ENCODE measurements at regions not wholly inside any gene's neighbourhood (a gene's known extent, or its start where the extent isn't known, plus 50 kb on each side); places are given as distances from the start of the nearest gene placed in this dataset.
"Not testable (repeated sequence)": the region's sequence is repeated elsewhere in the genome, so short reads cannot be mapped to it uniquely, and the experiment has no call there.

- not testable (repeated sequence) for H3K27ac ChIP-seq (ENCODE audit: low read depth in 1 of 2, low read length in 1 of 2); H3K4me1 ChIP-seq (ENCODE audit: control insufficient read depth in 2 of 2, insufficient read depth in 2 of 2, low read length in 2 of 2); H3K4me3 ChIP-seq (ENCODE audit: low read length in 2 of 2); H3K36me3 ChIP-seq (ENCODE audit: control insufficient read depth in 2 of 2, insufficient read depth in 2 of 2, low read length in 1 of 2); H3K9me3 ChIP-seq (ENCODE audit: control insufficient read depth in 2 of 2, insufficient read depth in 1 of 2, low read length in 1 of 2); DNase-seq (ENCODE audit: low read depth in 6 of 9, low spot score in 9 of 9); H3K27me3 ChIP-seq (ENCODE audit: control insufficient read depth in 2 of 2, insufficient read depth in 1 of 2, low read length in 1 of 2)
- 70% methylated on average over 94 of the region's 94 CpGs for WGBS
These were observed 1553.7 kb downstream of the RPIA start for GRCh38 chr2:90244902-90245765.

GRCh38 chr2:90248400-90248799 lies 1556.9 kb downstream of the RPIA start:
- over 99% methylated on average over 9 of the region's 14 CpGs for WGBS
- not testable (repeated sequence) for DNase-seq (ENCODE audit: low read depth in 6 of 9, low spot score in 9 of 9); H3K9me3 ChIP-seq (ENCODE audit: control insufficient read depth in 2 of 2, insufficient read depth in 1 of 2, low read length in 1 of 2); H3K4me1 ChIP-seq (ENCODE audit: control insufficient read depth in 2 of 2, insufficient read depth in 2 of 2, low read length in 2 of 2); H3K4me3 ChIP-seq (ENCODE audit: low read length in 2 of 2); H3K27me3 ChIP-seq (ENCODE audit: control insufficient read depth in 2 of 2, insufficient read depth in 1 of 2, low read length in 1 of 2); H3K36me3 ChIP-seq (ENCODE audit: control insufficient read depth in 2 of 2, insufficient read depth in 2 of 2, low read length in 1 of 2); H3K27ac ChIP-seq (ENCODE audit: low read depth in 1 of 2, low read length in 1 of 2)

GRCh38 chr2:90250350-90250749 lies 1558.9 kb downstream of the RPIA start:
- H3K4me3 ChIP-seq (ENCODE audit: low read length in 2 of 2); DNase-seq (ENCODE audit: low read depth in 6 of 9, low spot score in 9 of 9); H3K27me3 ChIP-seq (ENCODE audit: control insufficient read depth in 2 of 2, insufficient read depth in 1 of 2, low read length in 1 of 2); H3K9me3 ChIP-seq (ENCODE audit: control insufficient read depth in 2 of 2, insufficient read depth in 1 of 2, low read length in 1 of 2); H3K4me1 ChIP-seq (ENCODE audit: control insufficient read depth in 2 of 2, insufficient read depth in 2 of 2, low read length in 2 of 2); H3K27ac ChIP-seq (ENCODE audit: low read depth in 1 of 2, low read length in 1 of 2); H3K36me3 ChIP-seq (ENCODE audit: control insufficient read depth in 2 of 2, insufficient read depth in 2 of 2, low read length in 1 of 2): not testable (repeated sequence)
- WGBS = 77% methylated on average over 8 of the region's 8 CpGs

GRCh38 chr2:90251576-90251975 lies 1560.1 kb downstream of the RPIA start:
- not testable (repeated sequence) for H3K4me1 ChIP-seq (ENCODE audit: control insufficient read depth in 2 of 2, insufficient read depth in 2 of 2, low read length in 2 of 2); H3K4me3 ChIP-seq (ENCODE audit: low read length in 2 of 2); H3K27me3 ChIP-seq (ENCODE audit: control insufficient read depth in 2 of 2, insufficient read depth in 1 of 2, low read length in 1 of 2); H3K27ac ChIP-seq (ENCODE audit: low read depth in 1 of 2, low read length in 1 of 2); H3K9me3 ChIP-seq (ENCODE audit: control insufficient read depth in 2 of 2, insufficient read depth in 1 of 2, low read length in 1 of 2); DNase-seq (ENCODE audit: low read depth in 6 of 9, low spot score in 9 of 9); H3K36me3 ChIP-seq (ENCODE audit: control insufficient read depth in 2 of 2, insufficient read depth in 2 of 2, low read length in 1 of 2)
- 86% methylated on average over 2 of the region's 2 CpGs for WGBS

- H3K27ac ChIP-seq (ENCODE audit: low read depth in 1 of 2, low read length in 1 of 2); H3K4me1 ChIP-seq (ENCODE audit: control insufficient read depth in 2 of 2, insufficient read depth in 2 of 2, low read length in 2 of 2); DNase-seq (ENCODE audit: low read depth in 6 of 9, low spot score in 9 of 9); H3K9me3 ChIP-seq (ENCODE audit: control insufficient read depth in 2 of 2, insufficient read depth in 1 of 2, low read length in 1 of 2); H3K36me3 ChIP-seq (ENCODE audit: control insufficient read depth in 2 of 2, insufficient read depth in 2 of 2, low read length in 1 of 2); H3K4me3 ChIP-seq (ENCODE audit: low read length in 2 of 2); H3K27me3 ChIP-seq (ENCODE audit: control insufficient read depth in 2 of 2, insufficient read depth in 1 of 2, low read length in 1 of 2): not testable (repeated sequence)
- WGBS = 95% methylated on average over 8 of the region's 8 CpGs
These were observed 1561.8 kb downstream of the RPIA start for GRCh38 chr2:90253306-90253705.

GRCh38 chr2:90266888-90267287 lies 1575.4 kb downstream of the RPIA start:
- H3K27ac ChIP-seq (ENCODE audit: low read depth in 1 of 2, low read length in 1 of 2); H3K4me3 ChIP-seq (ENCODE audit: low read length in 2 of 2); DNase-seq (ENCODE audit: low read depth in 6 of 9, low spot score in 9 of 9); H3K4me1 ChIP-seq (ENCODE audit: control insufficient read depth in 2 of 2, insufficient read depth in 2 of 2, low read length in 2 of 2); H3K27me3 ChIP-seq (ENCODE audit: control insufficient read depth in 2 of 2, insufficient read depth in 1 of 2, low read length in 1 of 2); H3K9me3 ChIP-seq (ENCODE audit: control insufficient read depth in 2 of 2, insufficient read depth in 1 of 2, low read length in 1 of 2); H3K36me3 ChIP-seq (ENCODE audit: control insufficient read depth in 2 of 2, insufficient read depth in 2 of 2, low read length in 1 of 2): not testable (repeated sequence)
- WGBS = 100% methylated on average over 1 of the region's 1 CpG

- H3K27ac ChIP-seq (ENCODE audit: low read depth in 1 of 2, low read length in 1 of 2); H3K4me1 ChIP-seq (ENCODE audit: control insufficient read depth in 2 of 2, insufficient read depth in 2 of 2, low read length in 2 of 2); DNase-seq (ENCODE audit: low read depth in 6 of 9, low spot score in 9 of 9); H3K36me3 ChIP-seq (ENCODE audit: control insufficient read depth in 2 of 2, insufficient read depth in 2 of 2, low read length in 1 of 2); H3K4me3 ChIP-seq (ENCODE audit: low read length in 2 of 2); H3K27me3 ChIP-seq (ENCODE audit: control insufficient read depth in 2 of 2, insufficient read depth in 1 of 2, low read length in 1 of 2); H3K9me3 ChIP-seq (ENCODE audit: control insufficient read depth in 2 of 2, insufficient read depth in 1 of 2, low read length in 1 of 2): not testable (repeated sequence)
These were observed 1596.3 kb downstream of the RPIA start for GRCh38 chr2:90287751-90288150.

GRCh38 chr2:90288396-90288795 lies 1596.9 kb downstream of the RPIA start:
- not testable (repeated sequence) for H3K4me3 ChIP-seq (ENCODE audit: low read length in 2 of 2); H3K4me1 ChIP-seq (ENCODE audit: control insufficient read depth in 2 of 2, insufficient read depth in 2 of 2, low read length in 2 of 2); DNase-seq (ENCODE audit: low read depth in 6 of 9, low spot score in 9 of 9); H3K9me3 ChIP-seq (ENCODE audit: control insufficient read depth in 2 of 2, insufficient read depth in 1 of 2, low read length in 1 of 2); H3K27ac ChIP-seq (ENCODE audit: low read depth in 1 of 2, low read length in 1 of 2); H3K36me3 ChIP-seq (ENCODE audit: control insufficient read depth in 2 of 2, insufficient read depth in 2 of 2, low read length in 1 of 2); H3K27me3 ChIP-seq (ENCODE audit: control insufficient read depth in 2 of 2, insufficient read depth in 1 of 2, low read length in 1 of 2)
- 98% methylated on average over 7 of the region's 7 CpGs for WGBS

- 87% methylated on average over 6 of the region's 6 CpGs for WGBS
- not testable (repeated sequence) for H3K4me1 ChIP-seq (ENCODE audit: control insufficient read depth in 2 of 2, insufficient read depth in 2 of 2, low read length in 2 of 2); H3K27ac ChIP-seq (ENCODE audit: low read depth in 1 of 2, low read length in 1 of 2); H3K4me3 ChIP-seq (ENCODE audit: low read length in 2 of 2); H3K27me3 ChIP-seq (ENCODE audit: control insufficient read depth in 2 of 2, insufficient read depth in 1 of 2, low read length in 1 of 2); H3K36me3 ChIP-seq (ENCODE audit: control insufficient read depth in 2 of 2, insufficient read depth in 2 of 2, low read length in 1 of 2); DNase-seq (ENCODE audit: low read depth in 6 of 9, low spot score in 9 of 9)
- peaks cover 5 to 10% of the 10 kb centered on the region in 2 donors for H3K9me3 ChIP-seq (ENCODE audit: control insufficient read depth in 2 of 2, insufficient read depth in 1 of 2, low read length in 1 of 2)
These were observed 1598.0 kb downstream of the RPIA start for GRCh38 chr2:90289291-90289980.
